ENCODE measurements at regions not wholly inside any gene's neighbourhood (a gene's known extent, or its start where the extent isn't known, plus 50 kb on each side); places are given as distances from the start of the nearest gene placed in this dataset.

DNA sequence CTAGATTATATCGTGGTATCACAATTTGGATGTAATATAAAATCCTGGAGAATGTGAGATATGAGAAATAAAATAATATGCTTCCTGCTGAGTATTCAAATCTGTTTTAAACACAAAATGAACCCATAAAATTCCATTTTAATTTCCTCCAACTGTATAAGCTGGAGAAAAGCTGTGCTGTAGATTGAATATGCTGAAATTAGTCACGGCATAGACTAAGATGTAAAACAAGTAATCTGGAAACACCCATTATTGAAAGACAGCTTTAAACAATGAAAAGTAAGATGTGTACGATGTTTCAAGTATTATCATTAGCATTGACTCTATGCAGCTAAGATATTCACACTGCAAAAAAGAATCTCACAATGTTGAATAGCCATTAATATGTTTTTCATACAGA, 403.4 kb upstream of the BRINP3 start:
- TF ChIP-seq, protein P1, sequence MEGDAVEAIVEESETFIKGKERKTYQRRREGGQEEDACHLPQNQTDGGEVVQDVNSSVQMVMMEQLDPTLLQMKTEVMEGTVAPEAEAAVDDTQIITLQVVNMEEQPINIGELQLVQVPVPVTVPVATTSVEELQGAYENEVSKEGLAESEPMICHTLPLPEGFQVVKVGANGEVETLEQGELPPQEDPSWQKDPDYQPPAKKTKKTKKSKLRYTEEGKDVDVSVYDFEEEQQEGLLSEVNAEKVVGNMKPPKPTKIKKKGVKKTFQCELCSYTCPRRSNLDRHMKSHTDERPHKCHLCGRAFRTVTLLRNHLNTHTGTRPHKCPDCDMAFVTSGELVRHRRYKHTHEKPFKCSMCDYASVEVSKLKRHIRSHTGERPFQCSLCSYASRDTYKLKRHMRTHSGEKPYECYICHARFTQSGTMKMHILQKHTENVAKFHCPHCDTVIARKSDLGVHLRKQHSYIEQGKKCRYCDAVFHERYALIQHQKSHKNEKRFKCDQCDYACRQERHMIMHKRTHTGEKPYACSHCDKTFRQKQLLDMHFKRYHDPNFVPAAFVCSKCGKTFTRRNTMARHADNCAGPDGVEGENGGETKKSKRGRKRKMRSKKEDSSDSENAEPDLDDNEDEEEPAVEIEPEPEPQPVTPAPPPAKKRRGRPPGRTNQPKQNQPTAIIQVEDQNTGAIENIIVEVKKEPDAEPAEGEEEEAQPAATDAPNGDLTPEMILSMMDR (IDR thresholded peaks at IDR 0.05), result no peak
- TF ChIP-seq EZH2 (IDR thresholded peaks at IDR 0.05), result no peak
